ENCODE measurements at regions not wholly inside any gene's neighbourhood (a gene's known extent, or its start where the extent isn't known, plus 50 kb on each side); places are given as distances from the start of the nearest gene placed in this dataset.
"Not testable (repeated sequence)": the region's sequence is repeated elsewhere in the genome, so short reads cannot be mapped to it uniquely, and the experiment has no call there.

DNA sequence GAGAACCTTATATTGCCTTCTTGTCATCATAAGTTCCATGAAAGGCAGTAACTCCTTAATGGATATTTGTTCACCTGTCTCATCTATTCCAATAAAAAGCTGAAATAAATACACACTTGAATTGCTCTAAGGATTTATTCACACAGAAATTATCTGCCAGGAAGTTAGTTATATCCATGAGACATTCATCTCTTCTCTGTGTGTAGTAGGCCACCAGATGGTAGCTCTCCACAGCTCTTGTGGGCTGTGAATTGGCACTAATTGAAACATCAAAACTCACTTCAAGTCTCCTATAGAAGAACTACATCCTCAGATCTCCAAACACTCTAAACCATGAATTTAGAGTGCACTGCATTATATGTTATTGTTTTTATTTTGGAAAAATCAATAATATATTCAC, 189.6 kb downstream of the DSC3 start:
- no peak for TF ChIP-seq CTCF (IDR thresholded peaks at IDR 0.05)
- H3K4me3 Mint-ChIP-seq (ENCODE audit: unreplicated experiment): no peak overlapping the region
- H3K4me1 Mint-ChIP-seq (ENCODE audit: low read depth): no peaks in the 10 kb centered on the region
- H3K9me3 Mint-ChIP-seq (ENCODE audit: low read depth): peaks cover 7% of the 10 kb centered on the region
- no peak overlapping the region for H3K27ac Mint-ChIP-seq (ENCODE audit: unreplicated experiment)
- H3K36me3 Mint-ChIP-seq (ENCODE audit: low read depth): no peaks in the 10 kb centered on the region
- no peak for DNase-seq (ENCODE audit: low spot score)
- no peaks in the 10 kb centered on the region for H3K27me3 Mint-ChIP-seq (ENCODE audit: low read depth)

GRCh38 chr18:30852541-30852940, 190.0 kb downstream of the DSC3 start:
- Mint-ChIP-seq H3K4me1 (ENCODE audit: low read depth) (no peaks in the 10 kb centered on the region), H3K4me3 (ENCODE audit: unreplicated experiment) (no peak overlapping the region), H3K9me3 (ENCODE audit: low read depth) (peaks cover 8% of the 10 kb centered on the region), H3K27ac (ENCODE audit: unreplicated experiment) (no peak overlapping the region), H3K36me3 (ENCODE audit: low read depth) (no peaks in the 10 kb centered on the region), H3K27me3 (ENCODE audit: low read depth) (no peaks in the 10 kb centered on the region)
- no peak for DNase-seq (ENCODE audit: low spot score)
- TF ChIP-seq CTCF (IDR thresholded peaks at IDR 0.05): no peak

- peak; percentile 74 for DNase-seq (ENCODE audit: low spot score)
- not testable (repeated sequence) for H3K27me3 Mint-ChIP-seq (ENCODE audit: low read depth); H3K36me3 Mint-ChIP-seq (ENCODE audit: low read depth); H3K4me3 Mint-ChIP-seq (ENCODE audit: unreplicated experiment); H3K9me3 Mint-ChIP-seq (ENCODE audit: low read depth); H3K27ac Mint-ChIP-seq (ENCODE audit: unreplicated experiment); H3K4me1 Mint-ChIP-seq (ENCODE audit: low read depth)
Measured at GRCh38 chr18:30839056-30839561, 203.4 kb downstream of the DSC3 start.

DNA sequence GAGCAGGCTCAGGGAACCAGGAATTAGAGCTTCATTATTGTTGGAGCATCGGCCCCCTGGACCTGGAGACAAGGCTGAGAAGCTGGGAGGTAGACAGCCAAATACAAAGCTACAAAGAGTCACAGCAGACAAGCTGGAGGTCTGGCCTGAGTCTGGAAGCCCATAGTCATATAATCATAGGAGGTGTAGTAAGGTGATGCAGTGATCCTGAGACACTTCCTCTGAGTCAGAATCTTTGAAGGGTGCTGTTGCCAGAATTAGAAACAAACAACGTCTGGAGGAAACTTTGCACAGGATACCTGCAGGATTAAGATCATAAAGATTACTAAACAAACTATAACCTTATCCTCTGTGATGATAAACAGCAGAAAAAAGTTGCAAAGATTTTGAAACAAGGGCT, 213.8 kb downstream of the DSC3 start:
- Mint-ChIP-seq H3K4me3 (ENCODE audit: unreplicated experiment) (no peak overlapping the region), H3K4me1 (ENCODE audit: low read depth) (no peaks in the 10 kb centered on the region), H3K9me3 (ENCODE audit: low read depth) (peaks cover 3% of the 10 kb centered on the region), H3K27ac (ENCODE audit: unreplicated experiment) (no peak overlapping the region), H3K36me3 (ENCODE audit: low read depth) (no peaks in the 10 kb centered on the region), H3K27me3 (ENCODE audit: low read depth) (peaks cover 2% of the 10 kb centered on the region)
- TF ChIP-seq CTCF (IDR thresholded peaks at IDR 0.05): no peak
- DNase-seq (ENCODE audit: low spot score): no peak

- no peaks in the 10 kb centered on the region for H3K4me1 Mint-ChIP-seq (ENCODE audit: low read depth)
- H3K4me3 Mint-ChIP-seq (ENCODE audit: unreplicated experiment): no peak overlapping the region
- no peak for TF ChIP-seq CTCF (IDR thresholded peaks at IDR 0.05)
- no peak for DNase-seq (ENCODE audit: low spot score)
- no peaks in the 10 kb centered on the region for H3K36me3 Mint-ChIP-seq (ENCODE audit: low read depth)
- no peak overlapping the region for H3K27ac Mint-ChIP-seq (ENCODE audit: unreplicated experiment)
- H3K27me3 Mint-ChIP-seq (ENCODE audit: low read depth): peaks cover 2% of the 10 kb centered on the region
- H3K9me3 Mint-ChIP-seq (ENCODE audit: low read depth): peaks cover 7% of the 10 kb centered on the region
Measured at GRCh38 chr18:30819619-30820018, 222.9 kb downstream of the DSC3 start.

GRCh38 chr18:30814446-30814845, 228.1 kb downstream of the DSC3 start:
- no peak for DNase-seq (ENCODE audit: low spot score)
- Mint-ChIP-seq H3K27me3 (ENCODE audit: low read depth) (no peaks in the 10 kb centered on the region), H3K4me1 (ENCODE audit: low read depth) (no peaks in the 10 kb centered on the region), H3K36me3 (ENCODE audit: low read depth) (no peaks in the 10 kb centered on the region), H3K9me3 (ENCODE audit: low read depth) (peaks cover 7% of the 10 kb centered on the region), H3K4me3 (ENCODE audit: unreplicated experiment) (no peak overlapping the region), H3K27ac (ENCODE audit: unreplicated experiment) (no peak overlapping the region)
- TF ChIP-seq CTCF (IDR thresholded peaks at IDR 0.05): no peak
